Skeletal muscle cell (primary cell): ENCODE measurements at regions not wholly inside any gene's neighbourhood (a gene's known extent, or its start where the extent isn't known, plus 50 kb on each side); places are given as distances from the start of the nearest gene placed in this dataset.

Source experiments
- DNase-seq: peaks from one replicate; pipeline ENCODE4 v3.0.0-alpha.2; 2010; ENCODE audit warnings: low read depth
- H3K4me3 ChIP-seq: 2 replicates; pipeline ENCODE4 v1.5.1; 2011; ENCODE audit warnings: low read depth, mild to moderate bottlenecking, control low read depth, low read length, moderate library complexity

DNA sequence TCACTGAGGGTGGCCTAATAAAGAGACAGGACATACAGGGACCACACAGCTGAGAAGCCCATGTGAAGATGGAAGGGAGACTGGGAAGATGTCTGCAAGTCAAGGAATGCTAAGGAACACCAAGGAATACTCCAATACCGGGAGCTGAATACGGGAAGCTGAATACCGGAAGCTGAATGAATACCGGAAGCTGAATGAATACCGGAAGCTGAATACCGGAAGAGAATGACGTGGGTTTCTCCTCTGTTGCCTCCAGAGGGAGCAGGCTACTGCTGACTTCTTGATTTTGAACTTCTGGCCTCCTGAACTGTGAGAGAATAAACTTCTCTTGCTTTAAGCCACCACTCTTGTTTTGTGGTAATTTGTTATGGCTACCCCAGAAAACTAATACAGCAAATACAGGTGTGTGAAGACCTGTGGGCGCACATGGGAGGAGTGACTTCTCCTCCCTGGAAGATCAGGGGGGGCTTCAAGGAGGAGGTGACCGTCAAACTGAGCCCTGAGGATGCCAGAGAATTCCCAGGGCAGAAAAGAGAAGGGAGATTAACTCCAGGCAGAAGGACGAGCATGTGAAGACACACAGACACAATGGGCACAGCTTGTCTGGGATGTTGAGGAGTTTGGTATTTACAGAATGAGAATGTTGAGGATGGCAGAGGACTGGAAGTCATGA, 259.9 kb downstream of the IRF8 start:
- DNase-seq, result no peak
- no peak overlapping the region for H3K4me3 ChIP-seq

DNA sequence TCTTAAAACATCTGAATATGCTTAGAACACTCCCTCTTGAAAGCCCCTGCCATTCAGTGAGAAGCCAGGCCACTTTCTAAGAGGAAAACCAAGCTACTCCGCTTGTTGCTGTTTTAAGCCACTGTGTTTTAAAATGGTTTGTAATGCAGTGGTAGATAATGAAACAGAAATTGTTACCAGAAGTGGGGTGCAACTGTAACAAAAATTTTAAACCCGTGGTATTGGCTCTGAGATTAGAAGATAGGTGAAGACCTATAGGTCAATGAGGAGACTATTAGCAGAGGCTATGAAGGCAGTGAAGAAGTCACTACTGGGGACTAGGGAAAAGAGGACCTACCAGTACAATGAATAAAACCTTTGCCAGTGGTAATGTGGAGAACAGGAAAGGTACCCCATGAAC, 266.5 kb downstream of the IRF8 start:
- H3K4me3 ChIP-seq, result no peak overlapping the region
- no peak for DNase-seq

GRCh38 chr16:86166414-86166813, 267.5 kb downstream of the IRF8 start:
- no peak overlapping the region for H3K4me3 ChIP-seq
- no peak for DNase-seq

DNA sequence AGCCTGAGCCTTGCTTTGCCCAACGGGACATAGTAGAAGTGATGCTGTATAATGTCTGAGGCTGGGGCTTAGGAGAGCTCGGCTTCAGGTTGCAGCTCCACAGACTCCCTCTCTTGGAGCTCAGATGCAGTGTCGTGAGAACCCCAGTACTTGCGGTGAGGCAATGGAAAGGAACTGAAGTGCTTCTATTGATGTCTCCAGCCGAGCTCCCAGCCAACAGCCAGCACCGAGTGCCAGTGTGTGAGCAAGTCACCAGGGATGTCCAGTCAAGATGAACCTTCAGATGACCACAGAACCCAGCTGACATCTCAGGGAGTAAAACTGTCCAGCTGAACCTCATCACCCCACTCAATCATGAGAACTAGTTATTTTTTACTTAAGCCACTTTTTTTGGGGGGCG, 268.1 kb downstream of the IRF8 start:
- no peak overlapping the region for H3K4me3 ChIP-seq
- DNase-seq, result no peak

- no peak for DNase-seq
- no peak overlapping the region for H3K4me3 ChIP-seq
These were observed 271.8 kb downstream of the IRF8 start for GRCh38 chr16:86170720-86171119.

DNA sequence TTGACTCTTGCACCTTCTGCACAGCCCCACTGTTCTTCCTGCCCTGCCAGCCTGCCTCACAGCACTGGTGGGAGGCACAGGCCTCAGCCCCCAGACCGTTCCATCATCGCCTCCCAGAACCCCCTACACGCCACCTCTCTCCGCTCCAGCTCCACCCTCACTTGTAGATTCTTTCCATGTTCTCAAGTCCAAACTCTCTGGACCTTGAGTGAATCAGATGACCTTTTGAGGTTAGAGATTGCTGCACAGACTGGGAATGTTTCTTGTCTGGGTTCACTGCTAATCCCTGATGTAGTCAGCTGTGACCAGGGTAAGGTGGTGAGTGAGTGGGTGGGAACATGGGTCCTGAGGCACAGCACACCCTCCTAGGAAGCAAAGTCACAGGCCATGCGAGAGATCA, 272.4 kb downstream of the IRF8 start:
- no peak overlapping the region for H3K4me3 ChIP-seq
- peak; percentile 11 for DNase-seq

GRCh38 chr16:86175816-86176215, 276.9 kb downstream of the IRF8 start:
- DNase-seq, result no peak
- no peak overlapping the region for H3K4me3 ChIP-seq

- H3K4me3 ChIP-seq, result no peak overlapping the region
- no peak for DNase-seq
These were observed 277.5 kb downstream of the IRF8 start for GRCh38 chr16:86176462-86176861.

DNA sequence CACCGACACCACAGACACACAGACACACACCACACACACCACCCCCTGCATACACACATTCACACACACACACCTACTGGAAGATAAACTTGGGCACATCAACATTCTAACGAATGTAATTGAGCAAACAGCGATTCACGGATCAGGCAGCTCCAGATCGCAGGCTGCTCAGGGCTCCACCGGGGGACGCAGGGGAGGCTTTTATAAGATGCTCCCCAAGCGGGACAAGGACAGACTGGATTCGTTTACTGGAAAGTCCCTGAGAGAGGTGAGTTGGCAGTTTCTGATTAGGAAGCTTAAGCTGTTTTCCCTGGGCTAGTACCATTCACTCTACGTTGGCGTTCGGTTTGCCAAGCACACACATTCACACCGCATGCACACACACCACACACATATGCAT, 281.3 kb downstream of the IRF8 start:
- H3K4me3 ChIP-seq, result no peak overlapping the region
- no peak for DNase-seq

- DNase-seq, result no peak
These were observed 281.8 kb downstream of the IRF8 start for GRCh38 chr16:86180780-86181179.

DNA sequence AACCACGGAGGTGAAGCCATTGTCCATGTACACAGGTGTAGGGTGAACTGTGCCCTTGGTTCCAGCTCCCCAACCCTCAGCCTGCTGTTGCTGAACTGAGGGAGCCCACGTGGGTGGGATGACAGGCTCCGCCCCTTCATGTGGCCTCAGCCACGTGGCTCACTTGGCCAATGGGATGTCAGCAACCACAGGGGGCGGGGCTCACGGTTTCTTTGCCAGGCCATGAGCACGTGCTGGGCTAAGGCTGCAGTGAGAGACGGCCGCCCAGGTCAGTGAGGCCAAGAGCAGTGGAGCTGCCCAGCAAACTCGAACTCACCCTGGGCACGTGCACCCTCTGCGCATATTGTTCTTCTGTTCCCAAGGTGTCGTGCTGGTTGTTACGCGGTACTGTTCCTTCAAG, 282.6 kb downstream of the IRF8 start:
- no peak for DNase-seq
- H3K4me3 ChIP-seq, result no peak overlapping the region

More at GRCh38 chr16:86180780-86181179, 281.8 kb downstream of the IRF8 start:
- no peak overlapping the region for H3K4me3 ChIP-seq

GRCh38 chr16:86184185-86184584, 285.2 kb downstream of the IRF8 start:
- no peak overlapping the region for H3K4me3 ChIP-seq
- no peak for DNase-seq

GRCh38 chr16:86185089-86185488, 286.1 kb downstream of the IRF8 start:
- no peak for DNase-seq
- H3K4me3 ChIP-seq, result no peak overlapping the region

- no peak for DNase-seq
- H3K4me3 ChIP-seq, result no peak overlapping the region
These were observed 287.4 kb downstream of the IRF8 start for GRCh38 chr16:86186313-86186712.

DNA sequence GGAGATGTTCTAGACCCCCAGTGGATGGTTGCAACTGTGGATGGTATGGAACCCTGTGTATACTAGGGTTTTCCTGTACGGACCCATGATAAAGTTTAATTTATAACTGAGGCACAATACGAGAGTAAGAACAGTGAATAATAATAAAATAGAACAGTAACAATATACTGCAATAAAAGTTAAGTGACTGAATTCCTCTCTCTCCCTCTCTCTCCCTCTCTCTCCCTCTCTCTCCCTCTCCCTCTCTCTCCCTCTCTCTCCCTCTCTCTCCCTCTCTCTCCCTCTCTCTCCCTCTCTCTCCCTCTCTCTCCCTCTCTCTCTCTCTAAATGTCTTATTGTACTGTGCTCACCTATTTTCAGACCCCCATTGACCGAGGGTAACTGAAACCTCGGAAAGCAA, 291.0 kb downstream of the IRF8 start:
- no peak overlapping the region for H3K4me3 ChIP-seq
- DNase-seq, result no peak

- DNase-seq, result no peak
These were observed 292.7 kb downstream of the IRF8 start for GRCh38 chr16:86191663-86192062.

GRCh38 chr16:86193528-86194193, 294.7 kb downstream of the IRF8 start:
- no peak overlapping the region for H3K4me3 ChIP-seq
- DNase-seq, result no peak

More at GRCh38 chr16:86191663-86192062, 292.7 kb downstream of the IRF8 start:
- no peak overlapping the region for H3K4me3 ChIP-seq

DNA sequence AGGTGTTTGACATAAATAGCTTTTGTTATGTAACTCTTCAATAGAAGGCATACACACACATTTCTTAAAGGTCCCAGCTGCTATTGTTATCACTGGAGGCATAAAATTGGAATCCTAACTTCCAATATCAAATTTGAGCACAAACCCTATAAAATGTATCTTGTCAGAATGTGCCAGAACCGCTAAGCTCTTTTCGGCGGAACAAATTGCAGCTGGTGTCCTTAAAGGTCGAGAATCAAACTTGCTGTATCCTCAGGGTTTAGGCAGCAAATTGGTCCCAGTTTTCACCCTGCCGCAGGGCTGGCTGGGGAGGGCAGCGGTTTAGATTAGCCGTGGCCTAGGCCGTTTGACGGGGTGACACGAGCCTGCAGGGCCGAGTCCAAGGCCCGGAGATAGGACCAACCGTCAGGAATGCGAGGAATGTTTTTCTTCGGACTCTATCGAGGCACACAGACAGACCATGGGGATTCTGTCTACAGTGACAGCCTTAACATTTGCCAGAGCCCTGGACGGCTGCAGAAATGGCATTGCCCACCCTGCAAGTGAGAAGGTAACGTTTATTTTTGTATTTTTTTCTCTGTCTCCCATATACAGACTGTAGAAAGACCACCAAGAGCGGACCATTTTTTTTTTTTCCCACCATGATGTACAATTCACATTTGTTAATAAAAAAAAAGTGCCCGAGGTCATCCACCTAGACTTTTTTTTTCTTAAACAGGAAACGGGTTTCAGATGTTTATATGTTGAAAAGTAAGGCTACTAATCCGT, 297.1 kb downstream of the IRF8 start:
- no peak for DNase-seq
- no peak overlapping the region for H3K4me3 ChIP-seq

GRCh38 chr16:86196687-86197391, 297.9 kb downstream of the IRF8 start:
- no peak overlapping the region for H3K4me3 ChIP-seq
- DNase-seq, result no peak
